Liver (tissue), 3 donors: ENCODE measurements at regions not wholly inside any gene's neighbourhood (a gene's known extent, or its start where the extent isn't known, plus 50 kb on each side); places are given as distances from the start of the nearest gene placed in this dataset.
"Not testable (repeated sequence)": the region's sequence is repeated elsewhere in the genome, so short reads cannot be mapped to it uniquely, and the experiment has no call there.

Source experiments
- GABPA ChIP-seq, 2 donors: IDR thresholded peaks in 1 of 2; conservative IDR thresholded peaks in 1 of 2; 2 replicates each; pipeline ENCODE4 v1.6.1; 2016; ENCODE audit warnings: antibody characterized with exemption in 2 of 2, mild to moderate bottlenecking in 1 of 2, moderate library complexity in 1 of 2
- YY1 ChIP-seq: IDR thresholded peaks from 2 replicates; pipeline ENCODE4 v1.6.1; 2016; ENCODE audit warnings: antibody characterized with exemption, mild to moderate bottlenecking
- TF ChIP-seq, protein P1 (sequence below): fragments of 150-350 bp; IDR thresholded peaks from 2 replicates; pipeline ENCODE4 v1.5.1; 2017; ENCODE audit warnings: improper control_type of control experiment, low read depth, low read length; ENCODE audit not compliant: missing input control
- TF ChIP-seq, protein P2 (sequence below): IDR thresholded peaks from 2 replicates; pipeline ENCODE4 v1.6.1; 2016; ENCODE audit warnings: antibody characterized with exemption, mild to moderate bottlenecking
- TF ChIP-seq, protein P3 (sequence below): IDR thresholded peaks from 2 replicates; pipeline ENCODE4 v1.6.1; 2016; ENCODE audit warnings: antibody characterized with exemption
- TF ChIP-seq, protein P4 (sequence below): IDR thresholded peaks from 2 replicates; pipeline ENCODE4 v1.6.1; 2016; ENCODE audit warnings: antibody characterized with exemption
- donor health status: healthy.
- donor health status: healthy.

DNA sequence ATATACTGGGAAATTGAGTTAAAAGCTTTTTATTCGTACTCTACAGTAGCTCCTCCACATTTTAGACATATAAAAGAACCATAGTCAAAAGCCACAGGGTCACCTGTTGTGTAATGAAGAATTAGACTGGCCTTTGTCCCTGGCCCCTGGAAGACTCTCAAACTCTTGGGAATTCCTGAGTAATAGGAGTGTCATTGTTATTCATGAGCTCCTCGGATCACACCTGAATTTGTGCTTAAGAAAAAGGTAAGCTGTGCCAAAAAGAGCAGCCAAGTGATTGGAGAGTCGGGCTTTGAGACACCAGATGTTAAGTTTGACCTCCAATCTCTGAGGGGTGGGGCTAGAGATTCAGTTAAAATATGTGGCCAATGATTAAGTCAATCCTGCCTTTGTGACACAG lies 405.8 kb upstream of the ANKRD20A1 start:
- TF ChIP-seq, protein P1, sequence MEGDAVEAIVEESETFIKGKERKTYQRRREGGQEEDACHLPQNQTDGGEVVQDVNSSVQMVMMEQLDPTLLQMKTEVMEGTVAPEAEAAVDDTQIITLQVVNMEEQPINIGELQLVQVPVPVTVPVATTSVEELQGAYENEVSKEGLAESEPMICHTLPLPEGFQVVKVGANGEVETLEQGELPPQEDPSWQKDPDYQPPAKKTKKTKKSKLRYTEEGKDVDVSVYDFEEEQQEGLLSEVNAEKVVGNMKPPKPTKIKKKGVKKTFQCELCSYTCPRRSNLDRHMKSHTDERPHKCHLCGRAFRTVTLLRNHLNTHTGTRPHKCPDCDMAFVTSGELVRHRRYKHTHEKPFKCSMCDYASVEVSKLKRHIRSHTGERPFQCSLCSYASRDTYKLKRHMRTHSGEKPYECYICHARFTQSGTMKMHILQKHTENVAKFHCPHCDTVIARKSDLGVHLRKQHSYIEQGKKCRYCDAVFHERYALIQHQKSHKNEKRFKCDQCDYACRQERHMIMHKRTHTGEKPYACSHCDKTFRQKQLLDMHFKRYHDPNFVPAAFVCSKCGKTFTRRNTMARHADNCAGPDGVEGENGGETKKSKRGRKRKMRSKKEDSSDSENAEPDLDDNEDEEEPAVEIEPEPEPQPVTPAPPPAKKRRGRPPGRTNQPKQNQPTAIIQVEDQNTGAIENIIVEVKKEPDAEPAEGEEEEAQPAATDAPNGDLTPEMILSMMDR = not testable (repeated sequence)
- TF ChIP-seq, protein P2, sequence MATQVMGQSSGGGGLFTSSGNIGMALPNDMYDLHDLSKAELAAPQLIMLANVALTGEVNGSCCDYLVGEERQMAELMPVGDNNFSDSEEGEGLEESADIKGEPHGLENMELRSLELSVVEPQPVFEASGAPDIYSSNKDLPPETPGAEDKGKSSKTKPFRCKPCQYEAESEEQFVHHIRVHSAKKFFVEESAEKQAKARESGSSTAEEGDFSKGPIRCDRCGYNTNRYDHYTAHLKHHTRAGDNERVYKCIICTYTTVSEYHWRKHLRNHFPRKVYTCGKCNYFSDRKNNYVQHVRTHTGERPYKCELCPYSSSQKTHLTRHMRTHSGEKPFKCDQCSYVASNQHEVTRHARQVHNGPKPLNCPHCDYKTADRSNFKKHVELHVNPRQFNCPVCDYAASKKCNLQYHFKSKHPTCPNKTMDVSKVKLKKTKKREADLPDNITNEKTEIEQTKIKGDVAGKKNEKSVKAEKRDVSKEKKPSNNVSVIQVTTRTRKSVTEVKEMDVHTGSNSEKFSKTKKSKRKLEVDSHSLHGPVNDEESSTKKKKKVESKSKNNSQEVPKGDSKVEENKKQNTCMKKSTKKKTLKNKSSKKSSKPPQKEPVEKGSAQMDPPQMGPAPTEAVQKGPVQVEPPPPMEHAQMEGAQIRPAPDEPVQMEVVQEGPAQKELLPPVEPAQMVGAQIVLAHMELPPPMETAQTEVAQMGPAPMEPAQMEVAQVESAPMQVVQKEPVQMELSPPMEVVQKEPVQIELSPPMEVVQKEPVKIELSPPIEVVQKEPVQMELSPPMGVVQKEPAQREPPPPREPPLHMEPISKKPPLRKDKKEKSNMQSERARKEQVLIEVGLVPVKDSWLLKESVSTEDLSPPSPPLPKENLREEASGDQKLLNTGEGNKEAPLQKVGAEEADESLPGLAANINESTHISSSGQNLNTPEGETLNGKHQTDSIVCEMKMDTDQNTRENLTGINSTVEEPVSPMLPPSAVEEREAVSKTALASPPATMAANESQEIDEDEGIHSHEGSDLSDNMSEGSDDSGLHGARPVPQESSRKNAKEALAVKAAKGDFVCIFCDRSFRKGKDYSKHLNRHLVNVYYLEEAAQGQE = not testable (repeated sequence)
- TF ChIP-seq, protein P3, sequence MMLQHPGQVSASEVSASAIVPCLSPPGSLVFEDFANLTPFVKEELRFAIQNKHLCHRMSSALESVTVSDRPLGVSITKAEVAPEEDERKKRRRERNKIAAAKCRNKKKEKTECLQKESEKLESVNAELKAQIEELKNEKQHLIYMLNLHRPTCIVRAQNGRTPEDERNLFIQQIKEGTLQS = not testable (repeated sequence)
- TF ChIP-seq GABPA (IDR thresholded peaks at IDR 0.05 in 1 of 2, conservative IDR thresholded peaks at IDR 0.05 in 1 of 2); YY1: not testable (repeated sequence)
- TF ChIP-seq, protein P4, sequence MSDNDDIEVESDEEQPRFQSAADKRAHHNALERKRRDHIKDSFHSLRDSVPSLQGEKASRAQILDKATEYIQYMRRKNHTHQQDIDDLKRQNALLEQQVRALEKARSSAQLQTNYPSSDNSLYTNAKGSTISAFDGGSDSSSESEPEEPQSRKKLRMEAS = not testable (repeated sequence)
